NCI-H446 (cell line): ENCODE measurements at regions not wholly inside any gene's neighbourhood (a gene's known extent, or its start where the extent isn't known, plus 50 kb on each side); places are given as distances from the start of the nearest gene placed in this dataset.
"Not testable (repeated sequence)": the region's sequence is repeated elsewhere in the genome, so short reads cannot be mapped to it uniquely, and the experiment has no call there.

Experiments used
- DNase-seq, 2 experiments: peaks; one replicate each; lab custom pipeline; 2025; lab: John Stamatoyannopoulos, UW

DNA sequence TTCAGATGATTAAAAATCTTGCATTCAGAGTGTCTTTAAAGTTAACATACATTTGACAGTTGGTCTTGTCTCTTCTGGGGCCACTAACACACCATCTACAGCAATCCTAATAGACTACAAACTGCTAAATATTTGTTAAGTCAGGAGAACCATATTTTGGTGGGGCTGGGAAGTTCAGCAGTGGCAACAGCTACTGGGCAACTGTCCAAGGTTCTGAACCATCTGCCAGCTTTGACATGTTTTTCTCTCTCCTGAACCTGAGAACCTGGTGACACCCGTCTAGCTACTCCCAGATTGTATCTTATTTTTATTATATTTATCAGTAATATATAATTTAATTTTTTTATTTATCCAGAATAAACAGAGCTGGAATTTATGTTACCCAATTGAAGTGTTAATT lies 199.0 kb upstream of the DPYD start:
- DNase-seq: peak; percentile 84 to 95

DNA sequence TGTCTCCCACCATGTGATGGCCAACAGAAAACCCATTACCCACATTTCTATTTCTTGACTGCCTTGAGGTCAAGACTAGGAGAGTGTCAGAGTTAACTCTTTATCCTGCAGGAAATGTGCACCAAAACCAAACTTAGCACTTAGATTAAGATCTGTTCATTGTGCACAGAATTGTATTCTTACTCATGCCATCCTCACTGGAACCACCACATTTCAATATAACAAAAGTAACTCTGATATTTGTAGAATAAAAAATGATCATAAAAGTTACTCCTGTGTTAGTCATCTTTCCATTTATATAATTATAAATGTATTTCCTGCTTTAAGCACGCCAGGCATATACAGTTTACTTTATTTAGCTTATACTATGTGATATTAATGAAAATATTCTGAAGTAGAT lies 193.0 kb upstream of the DPYD start:
- DNase-seq: no peak

DNA sequence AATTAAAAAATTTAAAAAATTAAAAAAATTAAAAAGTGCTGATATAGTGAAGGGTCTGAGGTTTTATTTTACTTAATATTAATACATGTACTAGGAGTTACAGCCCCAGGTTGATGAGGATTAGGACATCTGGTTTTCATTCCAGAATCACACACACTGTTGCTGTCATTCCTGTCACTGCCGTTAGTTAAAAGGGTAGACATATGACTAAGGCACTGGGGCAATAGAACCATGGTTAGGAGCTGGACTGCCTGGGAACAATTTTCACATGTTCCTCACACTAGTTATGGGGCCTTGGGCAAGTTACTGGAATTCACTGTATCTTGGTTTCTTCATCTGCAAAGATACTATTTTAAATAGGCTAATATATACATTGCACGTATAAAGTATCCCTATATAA lies 191.8 kb upstream of the DPYD start:
- DNase-seq: no peak

DNA sequence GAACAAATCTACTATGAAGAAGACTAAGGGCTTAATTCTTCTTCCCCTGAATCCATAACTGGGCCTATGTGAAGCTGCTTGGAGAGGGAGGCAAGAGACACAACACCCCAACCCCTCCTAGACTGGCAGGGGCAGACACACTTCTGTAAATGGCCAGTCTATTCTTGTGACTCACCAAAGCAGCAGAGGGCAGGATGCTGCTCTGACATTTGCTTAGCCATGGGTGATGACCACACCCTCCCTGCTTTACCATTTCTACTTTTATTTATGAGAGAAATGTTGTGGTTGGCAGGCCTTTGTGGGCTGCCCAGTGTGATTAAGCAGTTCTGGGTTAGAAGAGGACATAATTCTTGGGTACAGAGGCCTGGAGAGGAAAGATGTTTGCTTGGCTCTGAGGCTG lies 189.8 kb upstream of the DPYD start:
- no peak for DNase-seq

DNA sequence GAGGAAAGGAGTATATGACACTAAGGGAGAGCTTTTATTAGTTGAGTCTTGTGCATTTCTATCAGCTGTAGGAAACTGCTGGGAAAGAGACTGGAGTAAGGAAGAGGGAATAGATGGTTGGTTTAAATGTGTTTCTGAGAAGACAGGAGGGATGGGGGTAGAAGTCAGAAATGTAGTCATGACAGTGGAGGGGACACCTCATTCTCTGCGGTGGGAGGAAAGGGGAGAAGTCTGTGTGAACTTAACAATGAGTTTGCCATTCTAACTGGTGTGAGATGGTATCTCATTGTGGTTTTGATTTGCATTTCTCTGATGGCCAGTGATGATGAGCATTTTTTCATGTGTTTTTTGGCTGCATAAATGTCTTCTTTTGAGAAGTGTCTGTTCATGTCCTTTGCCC lies 187.5 kb upstream of the DPYD start:
- not testable (repeated sequence) for DNase-seq

DNA sequence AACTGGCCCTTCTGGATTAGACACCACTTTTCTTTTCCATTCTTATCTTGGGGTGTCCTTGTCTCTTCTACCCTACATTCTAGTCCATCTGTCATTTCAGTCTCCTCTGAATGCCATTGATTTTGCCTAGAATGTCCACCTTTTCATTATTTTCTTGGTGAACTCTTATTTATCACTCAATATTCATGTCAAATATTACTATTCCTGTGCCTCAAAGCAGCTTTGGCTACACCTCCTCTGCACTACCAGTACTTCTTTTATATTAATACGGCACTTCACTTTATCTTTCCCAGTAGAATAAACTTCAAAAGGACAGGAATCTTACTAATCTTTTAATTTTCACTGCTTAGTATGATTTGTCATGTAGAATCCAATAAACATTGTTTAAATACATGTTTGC lies 186.4 kb upstream of the DPYD start:
- no peak for DNase-seq

DNA sequence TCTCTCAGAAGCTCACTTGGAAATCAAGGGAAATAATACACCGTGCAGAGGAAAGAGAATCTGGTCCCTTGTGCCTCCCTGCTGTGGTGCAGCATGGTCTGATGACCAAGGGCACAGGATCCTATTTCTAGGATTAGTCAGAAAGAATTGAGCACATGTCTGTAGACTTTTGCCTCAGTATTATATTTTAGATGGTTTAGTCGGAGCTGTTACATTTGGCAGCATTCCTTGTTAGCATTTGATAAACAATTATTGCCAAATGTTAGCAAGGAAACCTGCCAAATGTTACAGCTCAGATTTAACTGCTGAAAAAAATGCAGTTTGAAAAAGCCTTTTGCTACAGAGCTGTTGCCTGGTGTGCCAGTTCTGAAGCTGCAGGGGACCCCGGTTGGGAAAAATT lies 183.5 kb upstream of the DPYD start:
- DNase-seq: peak; percentile 96 to 98

DNA sequence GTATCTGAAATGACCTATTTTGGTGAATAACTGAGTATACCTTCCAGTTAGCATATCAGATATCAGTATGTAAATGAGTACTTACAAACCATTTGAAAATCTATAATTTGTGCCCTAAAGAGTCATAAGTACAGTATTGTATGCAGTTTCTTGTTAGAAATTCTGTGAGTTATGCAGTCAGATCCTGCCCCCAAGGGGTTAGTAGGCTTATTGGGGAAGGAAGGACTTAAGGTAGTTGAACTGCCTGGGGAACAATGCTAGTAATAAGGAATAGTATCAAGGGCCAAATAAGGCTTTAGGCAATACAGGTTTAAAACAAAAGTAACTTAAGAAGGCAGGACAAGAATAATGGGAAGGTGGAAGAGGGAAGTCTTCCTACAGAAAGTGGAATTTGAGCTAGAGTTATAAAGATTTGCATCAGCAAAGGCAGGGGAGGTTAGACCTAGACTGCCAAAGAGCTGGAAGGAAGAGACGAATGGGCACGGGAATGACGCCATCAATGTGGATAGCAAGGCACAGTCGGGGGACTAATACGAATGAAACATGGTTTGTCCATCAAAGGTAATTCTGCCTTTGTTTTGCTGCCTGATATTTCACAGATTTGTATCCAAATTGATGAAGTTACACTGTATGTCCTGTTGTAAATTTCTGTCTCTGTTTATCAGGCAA lies 182.9 kb upstream of the DPYD start:
- DNase-seq: peak; percentile 87 to 96

DNA sequence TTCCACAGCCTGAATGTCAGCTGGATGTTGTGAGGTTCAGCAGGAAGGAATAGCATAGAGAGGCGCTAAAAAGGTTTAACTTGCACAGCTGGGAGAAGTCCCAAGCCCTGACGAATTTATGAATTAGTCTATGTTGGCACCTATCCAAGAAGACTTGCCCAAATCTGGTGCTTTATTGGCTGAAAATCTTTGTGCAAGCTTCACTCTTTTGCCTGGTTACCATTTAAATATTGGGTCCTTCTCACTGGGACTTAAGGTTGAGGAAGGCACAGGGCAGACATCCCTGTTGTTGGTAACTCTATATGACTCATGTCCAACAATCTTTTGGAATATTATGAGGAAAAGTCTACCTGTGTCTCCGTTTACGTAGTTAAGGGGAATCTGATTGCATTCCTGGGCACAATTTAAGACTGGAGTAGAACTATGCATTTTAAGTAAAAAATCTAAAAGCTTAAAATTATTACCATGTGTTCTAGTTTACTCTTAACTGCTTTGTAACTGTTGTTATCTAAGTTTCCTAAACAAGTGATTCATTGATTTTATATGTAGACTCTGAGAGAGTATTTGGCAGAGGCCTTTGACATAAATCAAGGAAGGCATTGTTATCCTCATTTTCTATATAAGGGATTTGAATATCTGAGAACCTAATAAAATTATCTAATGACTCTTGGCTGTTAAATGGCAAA lies 181.7 kb upstream of the DPYD start:
- DNase-seq: peak; percentile 58 to 95

DNA sequence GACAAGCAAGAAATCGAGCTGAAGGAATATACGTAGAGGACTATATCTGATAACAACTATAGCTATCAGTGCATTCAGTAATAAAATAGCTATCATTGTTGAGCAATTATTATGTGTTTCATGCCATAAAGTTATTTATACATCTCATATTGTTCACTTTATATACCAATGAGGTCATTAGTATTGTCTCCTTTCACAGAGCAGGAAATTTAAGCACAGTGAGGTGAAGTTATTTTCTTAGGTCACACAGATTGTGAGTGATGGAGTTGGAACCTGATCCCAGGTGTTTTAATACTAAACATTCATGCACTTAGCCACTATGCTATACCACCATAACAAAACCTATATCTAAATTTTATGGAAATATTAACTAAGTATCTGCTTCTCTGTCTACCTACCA lies 180.5 kb upstream of the DPYD start:
- DNase-seq: no peak

DNA sequence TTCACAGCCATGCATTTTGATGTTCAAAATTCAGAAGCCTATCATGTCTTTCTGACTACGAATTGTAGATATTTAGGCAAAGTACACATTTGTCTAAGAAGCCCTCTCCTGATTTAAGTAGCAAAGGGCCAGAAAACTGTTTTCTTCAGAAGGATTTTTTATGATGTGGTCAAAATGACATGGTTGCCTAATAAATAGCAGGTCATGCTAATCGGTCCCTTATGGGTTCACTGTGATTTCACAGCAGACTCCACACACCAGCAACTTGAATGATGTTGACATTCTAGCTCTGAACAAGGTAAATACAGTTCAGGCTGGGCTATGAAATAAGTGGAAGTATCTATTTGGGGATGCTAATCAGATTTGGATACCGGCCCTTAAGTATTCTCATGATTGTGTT lies 178.7 kb upstream of the DPYD start:
- DNase-seq: no peak

DNA sequence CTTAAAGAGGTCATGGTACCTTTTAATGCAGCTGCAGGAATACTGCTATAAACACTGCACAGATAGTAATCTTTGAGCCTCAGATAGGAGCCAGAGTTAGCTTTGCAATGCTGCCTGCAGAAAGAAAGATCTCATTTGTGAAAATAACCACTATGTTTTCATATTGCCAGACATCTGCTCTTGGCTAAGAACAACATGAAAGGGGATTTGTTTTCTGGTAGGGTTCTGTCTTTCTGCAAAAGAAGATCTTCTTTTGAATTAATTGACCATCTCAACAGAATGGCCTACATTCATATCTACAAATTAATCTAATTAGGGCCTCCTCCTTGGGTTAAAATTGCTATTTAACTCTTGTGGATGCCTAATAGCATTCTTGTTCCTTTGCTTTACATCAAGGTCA lies 177.6 kb upstream of the DPYD start:
- no peak for DNase-seq

DNA sequence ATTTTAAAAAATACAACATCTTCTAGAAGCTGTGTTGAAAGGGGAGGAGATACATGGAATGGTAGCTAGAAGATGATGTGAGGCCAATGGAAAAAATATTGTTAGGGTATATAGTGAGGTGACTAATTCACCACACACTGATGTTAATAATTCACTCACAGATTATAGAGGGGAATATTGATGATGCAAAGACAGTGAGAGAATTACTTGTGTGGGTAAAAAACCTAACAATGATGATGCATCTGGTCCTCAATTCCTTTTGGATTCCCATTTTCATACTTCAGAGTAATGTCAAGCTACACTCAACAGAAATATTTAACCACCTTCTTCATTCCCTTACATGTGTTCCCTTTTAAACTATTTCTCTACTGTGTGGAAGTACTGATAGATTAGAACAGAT lies 169.5 kb upstream of the DPYD start:
- DNase-seq: no peak

DNA sequence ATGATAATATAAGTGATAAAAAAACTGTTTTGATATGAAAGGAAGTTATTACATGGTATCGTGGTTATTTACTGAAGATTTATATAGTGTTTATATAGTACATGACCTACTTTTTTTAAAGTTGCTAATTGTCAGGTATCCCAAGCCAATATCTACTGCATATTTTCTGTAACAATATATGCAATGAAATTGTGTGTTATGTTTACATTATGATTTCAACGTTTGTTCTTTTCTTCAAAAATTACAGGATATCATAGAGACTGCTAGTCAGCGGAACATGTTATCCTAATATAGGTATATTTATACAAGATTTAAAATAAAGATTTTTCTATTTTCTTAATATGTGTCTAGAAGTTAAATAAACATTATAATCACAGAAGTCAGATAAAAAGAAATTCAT lies 167.5 kb upstream of the DPYD start:
- no peak for DNase-seq

DNA sequence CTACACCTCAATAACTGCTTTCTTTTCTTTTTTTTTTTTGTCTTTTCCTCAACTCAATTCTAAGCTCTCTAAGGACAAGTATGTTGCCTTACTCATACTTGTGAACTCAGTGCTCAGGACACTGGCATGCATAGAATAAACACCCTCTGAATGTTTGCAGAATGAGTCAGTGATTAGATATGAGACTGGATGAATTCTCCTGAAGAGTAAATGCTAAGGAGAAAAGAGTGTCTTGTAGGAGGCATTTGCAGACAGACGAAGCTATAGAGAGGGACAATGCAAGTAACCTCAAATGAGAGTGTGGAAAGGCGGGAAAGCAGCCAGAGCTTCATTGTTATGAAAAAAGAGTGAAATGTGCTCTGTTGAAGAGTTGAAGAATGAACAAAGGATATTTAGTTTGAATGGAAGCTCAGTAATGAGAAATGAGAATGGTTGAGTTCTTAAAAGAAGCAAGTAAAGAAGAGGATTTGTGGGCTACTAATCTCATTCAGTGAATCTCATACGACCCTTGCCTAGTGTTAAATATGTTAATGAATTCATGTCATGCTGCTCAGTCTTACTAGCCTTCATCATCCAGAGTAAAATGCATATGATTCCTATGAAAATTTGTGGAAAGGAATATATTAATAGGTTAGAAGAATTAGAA lies 166.1 kb upstream of the DPYD start:
- no peak for DNase-seq

DNA sequence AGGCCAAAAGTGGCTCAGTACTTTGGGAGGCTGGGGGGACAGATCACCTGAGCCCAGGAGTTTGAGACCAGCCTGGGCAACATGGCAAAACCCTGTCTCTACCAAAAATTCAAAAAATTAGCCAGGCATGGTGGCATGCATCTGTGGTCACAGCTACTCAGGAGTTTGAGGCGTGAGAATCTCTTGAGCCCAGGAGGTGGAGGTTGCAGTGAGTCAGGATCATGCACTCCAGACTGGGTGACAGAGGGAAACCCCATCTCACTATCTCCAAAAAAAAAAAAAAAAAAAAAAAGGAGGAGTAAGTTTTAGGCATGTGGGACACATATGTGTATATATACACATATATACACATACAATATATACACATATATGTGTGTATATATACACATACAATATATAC lies 165.3 kb upstream of the DPYD start:
- DNase-seq: no peak

DNA sequence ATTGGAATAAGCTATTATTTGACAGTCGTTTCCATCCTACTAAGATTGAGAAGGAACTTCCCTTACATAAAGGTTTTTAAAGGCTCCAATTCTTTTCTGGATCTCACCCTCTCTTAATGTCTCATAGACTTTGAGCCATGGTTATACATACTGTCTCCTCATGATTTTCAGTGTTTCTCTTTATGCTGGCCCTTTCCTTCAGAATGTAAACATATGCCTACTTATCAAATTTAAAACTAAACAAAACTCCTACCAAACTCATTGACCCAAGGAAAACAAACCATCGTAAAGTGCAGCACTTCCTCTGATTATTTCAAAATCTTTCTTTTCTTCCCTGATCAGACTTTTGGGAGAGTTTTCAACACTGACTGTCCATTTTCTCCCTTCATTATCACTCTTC lies 163.4 kb upstream of the DPYD start:
- DNase-seq: no peak

DNA sequence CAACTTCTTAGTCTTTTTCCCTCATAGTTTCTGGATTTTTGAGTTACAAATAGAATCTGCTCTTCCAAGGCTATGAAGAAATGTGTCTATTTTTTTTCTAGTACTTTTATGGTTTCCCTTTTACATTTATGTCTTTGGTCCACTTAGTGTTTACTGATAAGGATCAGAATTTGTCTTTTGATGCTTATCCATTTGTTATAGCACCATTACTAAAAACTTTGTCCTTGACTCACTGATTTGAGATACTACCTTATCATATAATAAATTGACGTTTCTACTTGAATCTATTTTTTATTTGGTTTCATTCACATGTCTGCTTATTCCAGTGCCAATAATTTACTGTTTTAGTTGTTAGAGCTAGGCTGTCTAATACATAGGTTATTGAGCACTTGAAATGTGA lies 161.1 kb upstream of the DPYD start:
- DNase-seq: no peak

DNA sequence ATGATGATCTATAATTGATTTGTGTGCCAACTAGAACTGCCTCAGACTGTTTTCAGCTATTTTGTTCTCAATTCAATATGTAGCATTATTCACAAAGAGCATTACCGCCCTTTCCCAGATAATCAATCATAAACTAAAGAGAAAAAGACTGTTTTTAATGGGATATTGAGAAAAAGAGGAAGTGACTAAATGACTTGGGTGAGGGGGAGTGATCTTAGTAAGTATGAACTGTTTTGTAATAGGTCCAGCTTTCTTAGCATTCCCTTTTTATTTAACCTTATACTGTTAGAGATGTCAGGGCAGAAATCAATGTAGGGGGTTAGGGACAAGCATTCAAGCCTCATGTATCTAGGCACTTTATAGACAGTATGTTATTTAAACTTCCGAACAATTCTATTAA lies 157.8 kb upstream of the DPYD start:
- no peak for DNase-seq

DNA sequence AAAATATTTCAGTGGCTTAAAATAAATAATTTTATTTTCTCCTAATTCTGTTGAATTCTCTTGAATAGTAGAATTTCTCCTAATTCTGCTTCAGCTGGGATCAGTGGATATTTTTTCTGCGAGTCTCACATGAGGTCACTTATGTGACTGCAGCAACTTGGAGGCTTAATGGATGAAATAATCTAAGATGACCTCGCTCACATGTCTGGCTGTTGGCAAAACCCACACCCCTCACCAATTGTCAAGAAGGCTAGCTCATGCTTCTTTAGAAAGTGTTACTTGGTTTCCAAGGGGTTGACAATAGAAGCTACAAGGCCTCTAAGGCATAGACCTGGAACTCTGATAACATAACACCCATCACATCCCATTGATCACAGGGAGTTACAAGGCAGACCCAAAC lies 156.9 kb upstream of the DPYD start:
- DNase-seq: no peak

DNA sequence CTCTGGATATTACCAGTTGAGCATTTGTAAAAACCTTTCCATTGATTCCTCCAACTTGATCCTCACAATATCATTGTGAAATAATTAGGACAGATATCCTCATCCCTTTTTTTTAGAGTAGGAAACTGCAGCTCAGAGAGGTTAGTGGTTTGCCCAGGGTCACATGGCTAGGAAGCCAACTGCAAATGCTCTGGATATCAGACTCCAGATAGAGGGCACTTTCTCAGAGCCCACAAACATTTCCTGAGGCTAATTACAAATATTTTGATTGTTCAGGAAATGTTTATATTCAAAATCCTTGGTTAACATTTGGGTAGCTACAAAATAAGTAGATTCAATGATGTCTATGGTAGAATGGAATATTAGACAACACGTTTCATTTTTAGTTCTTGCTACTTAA lies 154.8 kb upstream of the DPYD start:
- DNase-seq: no peak

DNA sequence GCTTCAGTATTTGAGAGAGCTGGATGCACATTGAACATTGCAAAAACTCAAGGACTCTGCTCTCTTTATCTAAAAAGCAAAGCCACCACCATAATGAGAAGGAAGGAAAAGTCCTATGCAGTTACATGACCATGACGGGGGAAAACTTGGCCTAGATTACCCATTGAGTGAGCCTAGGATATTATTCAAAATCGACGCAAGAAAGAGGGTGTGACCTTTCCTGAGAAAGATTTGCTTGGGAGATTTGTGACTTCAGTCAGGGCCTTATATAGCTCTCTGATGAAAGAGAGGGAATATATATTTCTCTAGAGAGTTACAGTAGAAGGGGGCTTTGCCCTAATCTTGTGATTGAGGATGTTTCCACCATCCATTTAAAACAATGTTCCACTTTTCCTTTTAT lies 153.0 kb upstream of the DPYD start:
- no peak for DNase-seq

DNA sequence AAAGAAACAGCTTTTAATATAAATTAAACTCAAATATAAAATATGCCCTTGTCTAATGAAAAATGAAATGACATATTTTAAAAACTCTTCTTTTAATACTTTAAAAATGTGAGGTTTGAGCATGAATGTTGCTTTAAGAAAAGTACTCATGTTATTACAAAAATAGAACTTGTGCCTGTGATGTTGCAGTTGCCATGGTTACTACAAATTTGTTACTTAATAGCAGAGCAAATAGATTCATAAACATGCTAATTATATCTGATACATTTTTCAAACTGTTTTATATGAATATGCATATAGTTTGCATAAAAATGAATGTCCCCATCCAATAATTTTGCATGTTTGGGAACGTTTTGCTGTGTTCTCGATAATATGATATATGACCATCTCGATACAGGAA lies 152.3 kb upstream of the DPYD start:
- DNase-seq: no peak

DNA sequence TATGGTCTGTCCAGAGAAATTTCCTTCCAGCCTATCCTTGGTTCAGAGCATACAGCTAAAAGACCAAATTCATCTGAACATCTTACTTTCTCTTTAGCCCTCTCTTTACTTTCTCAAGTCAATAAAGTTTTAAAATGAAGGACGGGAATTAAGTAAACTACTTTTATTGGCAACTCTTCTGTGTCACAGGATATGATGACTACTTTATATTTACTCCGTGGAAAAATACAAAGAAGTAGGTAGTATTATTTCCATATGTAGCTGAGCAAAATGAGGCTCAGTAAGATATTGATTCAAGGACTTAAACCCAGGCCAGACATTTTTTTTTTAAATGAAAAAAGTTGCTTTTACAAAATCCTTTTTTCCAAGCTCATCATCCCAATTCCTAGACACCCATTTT lies 151.2 kb upstream of the DPYD start:
- no peak for DNase-seq
